ENCODE measurements at regions not wholly inside any gene's neighbourhood (a gene's known extent, or its start where the extent isn't known, plus 50 kb on each side); places are given as distances from the start of the nearest gene placed in this dataset.

DNA sequence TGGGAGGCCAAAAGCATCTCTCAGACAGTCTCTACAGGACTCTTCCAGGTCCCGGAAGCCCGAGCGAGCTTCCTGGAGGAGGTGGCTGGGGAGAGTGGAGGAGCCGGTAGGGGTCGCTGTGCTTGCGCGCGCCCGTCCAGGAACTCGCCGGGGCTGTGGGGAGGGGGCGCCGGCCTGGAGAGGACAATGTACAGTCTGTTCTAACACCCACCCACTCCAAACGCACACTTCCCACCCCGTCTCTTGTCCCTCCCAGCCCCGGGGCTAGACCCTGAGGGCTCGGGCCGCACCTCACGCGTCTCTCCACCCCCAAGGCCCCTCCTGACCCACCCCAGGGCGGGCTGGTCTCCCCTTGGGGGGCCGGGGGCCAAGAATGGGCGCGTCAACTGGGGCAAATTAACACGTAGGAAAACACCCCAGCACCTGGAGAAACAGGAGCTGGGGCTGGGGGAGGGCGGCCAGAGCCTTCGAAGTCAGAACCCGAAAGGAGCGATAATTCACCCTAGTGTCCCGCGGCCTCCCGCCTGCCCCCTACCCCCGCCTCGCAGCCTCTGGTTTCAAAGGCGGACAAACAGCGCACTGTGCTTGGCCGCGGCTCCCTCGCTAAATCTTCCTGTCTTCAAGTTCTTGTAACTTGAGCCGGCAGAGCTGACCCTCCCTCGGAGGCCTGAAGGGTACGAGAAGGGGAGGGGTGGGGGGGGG lies 103.2 kb upstream of the FOXP4 start:
- H3K4me3 ChIP-seq (ENCODE audit: low read length in 2 of 2), result peak overlapping the region; percentile 24 to 33
- peak overlapping the region; percentile 98 for H2AFZ ChIP-seq (ENCODE audit: low read length)
- peak overlapping the region; percentile 94 for H3K18ac ChIP-seq (ENCODE audit: low read length)
- H3K79me1 ChIP-seq (ENCODE audit: low read depth, low read length), result no peaks in the 10 kb centered on the region
- H3K14ac ChIP-seq (ENCODE audit: low read length), result no peak overlapping the region
- peak overlapping the region; percentile 56 for H3K9ac ChIP-seq (ENCODE audit: low read depth, low read length, poor library complexity)
- peak overlapping the region; percentile 18 for H3K23ac ChIP-seq (ENCODE audit: low read depth, low read length, poor library complexity)
- no CpG with 5 or more reads among the region's 42 CpGs for WGBS, 2 donors (ENCODE audit: extremely low coverage in 2 of 2, insufficient read length in 2 of 2, insufficient replicate concordance in 1 of 2)
- no peak overlapping the region for H3K4ac ChIP-seq (ENCODE audit: low read length)
- H2AK5ac ChIP-seq (ENCODE audit: low read depth, low read length), result peak overlapping the region; percentile 21
- DNase-seq (ENCODE audit: low spot score), result no peak
- no peak overlapping the region for H4K8ac ChIP-seq (ENCODE audit: low read depth, low read length)
- peaks cover 0 to 10% (median 0%) of the 10 kb centered on the region in 3 experiments for H3K27me3 ChIP-seq (ENCODE audit: control insufficient read depth in 3 of 3, insufficient read depth in 3 of 3, low read depth in 1 of 3, low read length in 3 of 3)
- H3K36me3 ChIP-seq (replicated peaks in 1 of 2; ENCODE audit: control insufficient read depth in 2 of 2, insufficient read depth in 2 of 2, low read length in 2 of 2), result no peaks in the 10 kb centered on the region
- H3K4me2 ChIP-seq (ENCODE audit: insufficient read depth, low read length, poor library complexity, severe bottlenecking), result peak overlapping the region; percentile 59
- no peak overlapping the region for H2BK12ac ChIP-seq (ENCODE audit: low read length)
- H3K9me3 ChIP-seq (replicated peaks in 1 of 2; ENCODE audit: control insufficient read depth in 2 of 2, insufficient read depth in 1 of 2, low read depth in 1 of 2, low read length in 2 of 2), result no peaks in the 10 kb centered on the region
- peak overlapping the region; percentile 42 for H2BK15ac ChIP-seq (ENCODE audit: low read length)
- peaks cover 22 to 23% of the 10 kb centered on the region in 2 donors for H3K4me1 ChIP-seq (ENCODE audit: control insufficient read depth in 2 of 2, insufficient read depth in 1 of 2, low read depth in 1 of 2, low read length in 2 of 2)
- H2BK5ac ChIP-seq (ENCODE audit: low read length), result no peak overlapping the region
- peak overlapping the region; percentile 93 for H2BK120ac ChIP-seq (ENCODE audit: low read depth, low read length)
- peak overlapping the region; percentile 91 for H4K91ac ChIP-seq (ENCODE audit: low read depth, low read length, poor library complexity)
- H3K27ac ChIP-seq (replicated peaks; ENCODE audit: low read length), result peak overlapping the region; percentile 66

DNA sequence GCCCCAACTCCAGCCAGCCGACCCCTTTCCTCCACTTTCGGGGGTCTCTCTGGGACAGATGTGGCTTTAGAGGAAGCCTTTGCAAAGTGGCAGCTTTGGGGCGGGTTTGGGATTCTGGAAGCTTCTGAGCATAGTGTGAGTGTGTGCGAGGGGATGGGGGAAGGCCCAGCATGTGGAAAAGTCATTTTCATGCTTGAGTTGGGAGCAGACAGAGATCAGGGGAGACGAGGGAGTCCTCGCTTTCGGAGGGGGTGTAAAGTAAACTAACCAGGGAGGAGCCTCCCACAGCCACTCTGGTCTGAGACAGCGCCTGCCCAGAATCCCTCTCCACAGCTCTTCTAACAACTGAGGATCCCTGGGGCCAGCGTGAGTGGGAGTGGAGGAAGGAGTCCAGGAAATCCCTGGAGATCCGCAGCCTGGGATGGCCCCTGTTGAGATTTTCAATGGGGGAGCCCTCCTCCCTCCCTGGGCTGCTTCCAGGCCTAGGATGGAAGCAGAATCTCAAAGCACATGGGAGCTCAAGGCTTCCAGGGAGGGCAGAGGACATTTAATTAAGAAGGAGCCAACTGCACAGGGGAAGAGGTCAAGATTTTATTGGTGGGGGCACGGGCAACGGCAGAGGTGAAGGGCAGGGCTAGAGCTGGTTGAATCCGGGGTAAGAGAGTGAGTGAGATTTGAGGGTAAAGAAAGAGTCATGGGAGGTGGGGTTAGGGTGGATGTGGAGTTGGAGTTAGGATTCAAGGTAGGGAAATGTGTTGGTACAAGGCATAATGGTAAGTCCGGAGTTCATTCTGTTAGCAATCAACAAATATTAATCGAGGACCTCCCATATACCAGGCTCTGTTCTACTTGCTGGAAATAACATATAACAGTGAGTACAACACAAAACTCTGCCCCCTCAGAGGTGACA lies 102.3 kb upstream of the FOXP4 start:
- peak overlapping the region; percentile 73 for H3K18ac ChIP-seq (ENCODE audit: low read length)
- H2BK15ac ChIP-seq (ENCODE audit: low read length), result peak overlapping the region; percentile 90
- no peak for DNase-seq (ENCODE audit: low spot score)
- no peak overlapping the region for H3K27ac ChIP-seq (replicated peaks; ENCODE audit: low read length)
- no peak overlapping the region for H2BK5ac ChIP-seq (ENCODE audit: low read length)
- H4K91ac ChIP-seq (ENCODE audit: low read depth, low read length, poor library complexity), result no peak overlapping the region
- peak overlapping the region; percentile 34 for H3K4me2 ChIP-seq (ENCODE audit: insufficient read depth, low read length, poor library complexity, severe bottlenecking)
- peak overlapping the region; percentile 78 for H3K14ac ChIP-seq (ENCODE audit: low read length)
- H2BK12ac ChIP-seq (ENCODE audit: low read length), result peak overlapping the region; percentile 24
- no peak overlapping the region for H2BK120ac ChIP-seq (ENCODE audit: low read depth, low read length)
- 100% methylated on average over 1 of the region's 15 CpGs; no CpG with 5 or more reads in 1 of the 2 donors for WGBS, 2 donors (ENCODE audit: extremely low coverage in 2 of 2, insufficient read length in 2 of 2, insufficient replicate concordance in 1 of 2)
- no peak overlapping the region for H3K9ac ChIP-seq (ENCODE audit: low read depth, low read length, poor library complexity)
- peaks cover 0 to 6% (median 0%) of the 10 kb centered on the region in 3 experiments for H3K27me3 ChIP-seq (ENCODE audit: control insufficient read depth in 3 of 3, insufficient read depth in 3 of 3, low read depth in 1 of 3, low read length in 3 of 3)
- peak overlapping the region; percentile 40 for H2AK5ac ChIP-seq (ENCODE audit: low read depth, low read length)
- H3K4me3 ChIP-seq (ENCODE audit: low read length in 2 of 2), result peak overlapping the region in 1 of 2 donors; percentile 9
- no peaks in the 10 kb centered on the region for H3K36me3 ChIP-seq (replicated peaks in 1 of 2; ENCODE audit: control insufficient read depth in 2 of 2, insufficient read depth in 2 of 2, low read length in 2 of 2)
- H3K4me1 ChIP-seq (ENCODE audit: control insufficient read depth in 2 of 2, insufficient read depth in 1 of 2, low read depth in 1 of 2, low read length in 2 of 2), result peaks cover 22 to 23% of the 10 kb centered on the region in 2 donors
- no peak overlapping the region for H4K8ac ChIP-seq (ENCODE audit: low read depth, low read length)
- peak overlapping the region; percentile 90 for H2AFZ ChIP-seq (ENCODE audit: low read length)
- no peaks in the 10 kb centered on the region for H3K9me3 ChIP-seq (replicated peaks in 1 of 2; ENCODE audit: control insufficient read depth in 2 of 2, insufficient read depth in 1 of 2, low read depth in 1 of 2, low read length in 2 of 2)
- no peaks in the 10 kb centered on the region for H3K79me1 ChIP-seq (ENCODE audit: low read depth, low read length)
- no peak overlapping the region for H3K4ac ChIP-seq (ENCODE audit: low read length)
- H3K23ac ChIP-seq (ENCODE audit: low read depth, low read length, poor library complexity), result no peak overlapping the region

DNA sequence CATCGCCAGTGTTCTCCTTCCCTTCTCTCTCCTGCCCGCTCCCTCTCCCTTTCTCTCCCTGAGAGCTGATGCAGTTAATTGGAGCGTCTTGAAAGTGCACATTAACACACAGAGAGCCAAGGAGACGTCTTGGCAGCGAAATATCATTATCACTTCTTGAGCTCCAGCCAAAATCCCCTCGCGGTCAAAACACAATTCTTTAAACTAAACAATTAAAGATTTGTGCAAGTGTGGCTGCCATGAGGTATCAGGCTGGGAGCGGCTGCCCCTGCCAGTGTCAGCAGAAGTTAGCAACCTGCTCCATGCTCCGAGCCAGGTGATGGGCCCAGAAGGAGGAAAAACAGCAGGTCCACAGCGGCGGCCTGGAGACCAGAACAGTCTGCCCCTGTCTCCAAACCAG lies 100.9 kb upstream of the FOXP4 start:
- Histone ChIP-seq H3K27me3 (ENCODE audit: control insufficient read depth in 3 of 3, insufficient read depth in 3 of 3, low read depth in 1 of 3, low read length in 3 of 3) (peaks cover 0 to 6% (median 0%) of the 10 kb centered on the region in 3 experiments), H4K91ac (ENCODE audit: low read depth, low read length, poor library complexity) (no peak overlapping the region), H3K18ac (ENCODE audit: low read length) (peak overlapping the region; percentile 62), H3K36me3 (replicated peaks in 1 of 2; ENCODE audit: control insufficient read depth in 2 of 2, insufficient read depth in 2 of 2, low read length in 2 of 2) (no peaks in the 10 kb centered on the region), H3K23ac (ENCODE audit: low read depth, low read length, poor library complexity) (no peak overlapping the region), H2BK120ac (ENCODE audit: low read depth, low read length) (peak overlapping the region; percentile 69), H3K4me3 (ENCODE audit: low read length in 2 of 2) (no peak overlapping the region), H3K4me2 (ENCODE audit: insufficient read depth, low read length, poor library complexity, severe bottlenecking) (no peak overlapping the region), H3K27ac (replicated peaks; ENCODE audit: low read length) (no peak overlapping the region), H3K79me1 (ENCODE audit: low read depth, low read length) (no peaks in the 10 kb centered on the region), H2AK5ac (ENCODE audit: low read depth, low read length) (peak overlapping the region; percentile 73), H3K9me3 (replicated peaks in 1 of 2; ENCODE audit: control insufficient read depth in 2 of 2, insufficient read depth in 1 of 2, low read depth in 1 of 2, low read length in 2 of 2) (no peaks in the 10 kb centered on the region), H2AFZ (ENCODE audit: low read length) (no peak overlapping the region), H2BK15ac (ENCODE audit: low read length) (peak overlapping the region; percentile 16), H3K9ac (ENCODE audit: low read depth, low read length, poor library complexity) (no peak overlapping the region), H3K4ac (ENCODE audit: low read length) (no peak overlapping the region), H4K8ac (ENCODE audit: low read depth, low read length) (no peak overlapping the region), H3K4me1 (ENCODE audit: control insufficient read depth in 2 of 2, insufficient read depth in 1 of 2, low read depth in 1 of 2, low read length in 2 of 2) (peaks cover 22 to 25% of the 10 kb centered on the region in 2 donors), H2BK12ac (ENCODE audit: low read length) (peak overlapping the region; percentile 89), H2BK5ac (ENCODE audit: low read length) (no peak overlapping the region), H3K14ac (ENCODE audit: low read length) (no peak overlapping the region)
- DNase-seq (ENCODE audit: low spot score), result no peak
- no CpG with 5 or more reads among the region's 11 CpGs for WGBS, 2 donors (ENCODE audit: extremely low coverage in 2 of 2, insufficient read length in 2 of 2, insufficient replicate concordance in 1 of 2)

DNA sequence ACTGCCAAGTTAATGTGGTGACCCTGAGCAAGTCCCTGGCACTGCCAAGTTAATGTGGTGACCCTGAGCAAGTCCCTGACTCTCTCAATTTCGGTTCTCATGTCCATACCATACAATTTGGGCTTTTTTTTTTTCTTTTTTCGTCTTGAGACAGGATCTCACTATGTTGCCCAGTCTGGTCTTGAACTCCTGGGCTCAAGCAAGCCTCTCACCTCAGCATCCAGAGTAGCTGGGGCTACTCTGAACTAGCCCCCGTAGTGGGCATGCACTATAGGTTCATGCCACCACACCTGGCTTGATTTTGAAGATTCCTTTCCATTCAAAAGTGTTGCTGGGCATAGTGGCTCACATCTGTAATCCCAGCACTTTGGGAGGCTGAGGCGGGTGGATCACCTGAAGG lies 100.0 kb upstream of the FOXP4 start:
- Histone ChIP-seq H3K18ac (ENCODE audit: low read length) (peak overlapping the region; percentile 5), H2BK12ac (ENCODE audit: low read length) (no peak overlapping the region), H3K27me3 (ENCODE audit: control insufficient read depth in 3 of 3, insufficient read depth in 3 of 3, low read depth in 1 of 3, low read length in 3 of 3) (peaks cover 0 to 6% (median 0%) of the 10 kb centered on the region in 3 experiments), H2BK120ac (ENCODE audit: low read depth, low read length) (no peak overlapping the region), H2AFZ (ENCODE audit: low read length) (no peak overlapping the region), H3K36me3 (replicated peaks in 1 of 2; ENCODE audit: control insufficient read depth in 2 of 2, insufficient read depth in 2 of 2, low read length in 2 of 2) (no peaks in the 10 kb centered on the region), H3K4me2 (ENCODE audit: insufficient read depth, low read length, poor library complexity, severe bottlenecking) (no peak overlapping the region), H3K9me3 (replicated peaks in 1 of 2; ENCODE audit: control insufficient read depth in 2 of 2, insufficient read depth in 1 of 2, low read depth in 1 of 2, low read length in 2 of 2) (no peaks in the 10 kb centered on the region), H3K9ac (ENCODE audit: low read depth, low read length, poor library complexity) (peak overlapping the region; percentile 68), H2BK15ac (ENCODE audit: low read length) (no peak overlapping the region), H4K91ac (ENCODE audit: low read depth, low read length, poor library complexity) (no peak overlapping the region), H2AK5ac (ENCODE audit: low read depth, low read length) (peak overlapping the region; percentile 20), H3K4me1 (ENCODE audit: control insufficient read depth in 2 of 2, insufficient read depth in 1 of 2, low read depth in 1 of 2, low read length in 2 of 2) (peaks cover 22 to 26% of the 10 kb centered on the region in 2 donors), H2BK5ac (ENCODE audit: low read length) (no peak overlapping the region), H3K27ac (replicated peaks; ENCODE audit: low read length) (no peak overlapping the region), H4K8ac (ENCODE audit: low read depth, low read length) (no peak overlapping the region), H3K14ac (ENCODE audit: low read length) (no peak overlapping the region), H3K4ac (ENCODE audit: low read length) (no peak overlapping the region), H3K79me1 (ENCODE audit: low read depth, low read length) (no peaks in the 10 kb centered on the region), H3K4me3 (ENCODE audit: low read length in 2 of 2) (no peak overlapping the region), H3K23ac (ENCODE audit: low read depth, low read length, poor library complexity) (peak overlapping the region; percentile 11)
- DNase-seq (ENCODE audit: low spot score), result no peak
- no CpG with 5 or more reads among the region's 4 CpGs for WGBS, 2 donors (ENCODE audit: extremely low coverage in 2 of 2, insufficient read length in 2 of 2, insufficient replicate concordance in 1 of 2)

Measured in neuronal stem cell (in vitro differentiated cells).